Calu3 (cell line): ENCODE measurements at regions not wholly inside any gene's neighbourhood (a gene's known extent, or its start where the extent isn't known, plus 50 kb on each side); places are given as distances from the start of the nearest gene placed in this dataset.
"Not testable (repeated sequence)": the region's sequence is repeated elsewhere in the genome, so short reads cannot be mapped to it uniquely, and the experiment has no call there.

Source experiments
- BruUV-seq: library from RNA; stranded (reverse); fragments of 400-500 nt; replicated peaks from 2 replicates; lab custom pipeline; 2021; lab: Mats Ljungman, UMichigan
- CTCF ChIA-PET: fragments of 300-600 bp; sonication (Branson Sonifier 250); formaldehyde crosslinking; loops from one replicate; lab custom pipeline; 2022; ENCODE audit warnings: antibody characterized with exemption; lab: Charles Lee
- DNase-seq: peaks from one replicate; pipeline ENCODE4 v3.0.0; 2022
- H3K27ac Mint-ChIP-seq: one replicate; pipeline ENCODE4 v1.8.0; 2022; ENCODE audit warnings: mixed read lengths; ENCODE audit not compliant: unreplicated experiment
- H3K27me3 Mint-ChIP-seq: one replicate; pipeline ENCODE4 v1.8.0; 2022; ENCODE audit warnings: mixed read lengths; ENCODE audit not compliant: unreplicated experiment
- H3K36me3 Mint-ChIP-seq: one replicate; pipeline ENCODE4 v1.8.0; 2022; ENCODE audit warnings: mild to moderate bottlenecking, moderate library complexity, mixed read lengths; ENCODE audit not compliant: insufficient read depth, unreplicated experiment
- H3K4me1 Mint-ChIP-seq: one replicate; pipeline ENCODE4 v1.8.0; 2022; ENCODE audit warnings: mild to moderate bottlenecking, low read depth, mixed read lengths; ENCODE audit not compliant: unreplicated experiment
- H3K4me3 Mint-ChIP-seq: one replicate; pipeline ENCODE4 v1.8.0; 2022; ENCODE audit warnings: mild to moderate bottlenecking, low read depth, moderate library complexity, mixed read lengths; ENCODE audit not compliant: unreplicated experiment
- H3K9me3 Mint-ChIP-seq: one replicate; pipeline ENCODE4 v1.8.0; 2022; ENCODE audit warnings: low read depth, mixed read lengths; ENCODE audit not compliant: unreplicated experiment
- CTCF ChIP-seq: fragments of 200-600 bp; IDR thresholded peaks from one replicate; pipeline ENCODE4 v1.8.0; 2022; ENCODE audit warnings: antibody characterized with exemption; ENCODE audit not compliant: unreplicated experiment
- intact Hi-C: fragments of 100-400 bp; cut with micrococcal nuclease; formaldehyde crosslinking; loops from one replicate; pipeline ENCODE4 v1.10.0; 2022; ENCODE audit not compliant: unreplicated experiment

- BruUV-seq = no TSS peak
- no peak for DNase-seq
- no peak overlapping the region for H3K4me3 Mint-ChIP-seq
- no peaks in the 10 kb centered on the region for H3K4me1 Mint-ChIP-seq
- intact Hi-C loops = no loop called here
- no peaks in the 10 kb centered on the region for H3K9me3 Mint-ChIP-seq
- TF ChIP-seq CTCF = no peak
- CTCF ChIA-PET = no interaction called here
- no peaks in the 10 kb centered on the region for H3K27me3 Mint-ChIP-seq
- no peak overlapping the region for H3K27ac Mint-ChIP-seq
- no peaks in the 10 kb centered on the region for H3K36me3 Mint-ChIP-seq
These were observed 616.5 kb downstream of the TRHDE start for GRCh38 chr12:72888693-72889092.

GRCh38 chr12:72889791-72890190 lies 617.6 kb downstream of the TRHDE start:
- intact Hi-C loops = no loop called here
- no peak overlapping the region for H3K27ac Mint-ChIP-seq
- no peaks in the 10 kb centered on the region for H3K9me3 Mint-ChIP-seq
- TF ChIP-seq CTCF = no peak
- no peaks in the 10 kb centered on the region for H3K4me1 Mint-ChIP-seq
- no peaks in the 10 kb centered on the region for H3K27me3 Mint-ChIP-seq
- H3K36me3 Mint-ChIP-seq = no peaks in the 10 kb centered on the region
- H3K4me3 Mint-ChIP-seq = no peak overlapping the region
- DNase-seq = no peak
- no TSS peak for BruUV-seq
- CTCF ChIA-PET = no interaction called here

- CTCF ChIA-PET = no interaction called here
- no peak for TF ChIP-seq CTCF
- H3K36me3 Mint-ChIP-seq = no peaks in the 10 kb centered on the region
- H3K27me3 Mint-ChIP-seq = no peaks in the 10 kb centered on the region
- H3K9me3 Mint-ChIP-seq = no peaks in the 10 kb centered on the region
- H3K4me1 Mint-ChIP-seq = no peaks in the 10 kb centered on the region
- no TSS peak for BruUV-seq
- H3K27ac Mint-ChIP-seq = no peak overlapping the region
- intact Hi-C loops = no loop called here
- H3K4me3 Mint-ChIP-seq = no peak overlapping the region
- DNase-seq = no peak
These were observed 629.5 kb downstream of the TRHDE start for GRCh38 chr12:72901685-72902084.

GRCh38 chr12:72925716-72926115 lies 653.5 kb downstream of the TRHDE start:
- no peaks in the 10 kb centered on the region for H3K4me1 Mint-ChIP-seq
- H3K27ac Mint-ChIP-seq = no peak overlapping the region
- H3K4me3 Mint-ChIP-seq = no peak overlapping the region
- no peaks in the 10 kb centered on the region for H3K27me3 Mint-ChIP-seq
- DNase-seq = no peak
- no peak for TF ChIP-seq CTCF
- CTCF ChIA-PET = no interaction called here
- no peaks in the 10 kb centered on the region for H3K9me3 Mint-ChIP-seq
- intact Hi-C loops = no loop called here
- no peaks in the 10 kb centered on the region for H3K36me3 Mint-ChIP-seq
- BruUV-seq = no TSS peak

- intact Hi-C loops, H3K27ac Mint-ChIP-seq, H3K4me3 Mint-ChIP-seq, H3K27me3 Mint-ChIP-seq, CTCF ChIA-PET, H3K36me3 Mint-ChIP-seq, H3K9me3 Mint-ChIP-seq, BruUV-seq: not testable (repeated sequence)
- DNase-seq = peak; percentile 50
- H3K4me1 Mint-ChIP-seq = peaks cover 18% of the 10 kb centered on the region
These were observed 659.7 kb downstream of the TRHDE start for GRCh38 chr12:72931838-72932237.
